MCF 10A (cell line): ENCODE measurements at regions not wholly inside any gene's neighbourhood (a gene's known extent, or its start where the extent isn't known, plus 50 kb on each side); places are given as distances from the start of the nearest gene placed in this dataset.

Source experiments
- BruUV-seq: library from RNA; stranded (reverse); fragments of 400-500 nt; replicated peaks from 2 replicates; lab custom pipeline; 2021; lab: Mats Ljungman, UMichigan
- CTCF ChIA-PET: fragments of 300-600 bp; sonication (Branson Sonifier 250); formaldehyde crosslinking; extraction: SDS; loops from one replicate; lab custom pipeline; 2021; ENCODE audit warnings: antibody characterized with exemption, inconsistent platforms; lab: Yijun Ruan, JAX
- POLR2A ChIA-PET: fragments of 300-600, 350-650 bp; sonication (Branson Sonifier 250); formaldehyde crosslinking; extraction: SDS; loops from one replicate; lab custom pipeline; 2020; ENCODE audit warnings: antibody characterized with exemption, inconsistent platforms; lab: Yijun Ruan, JAX
- DNase-seq: peaks from one replicate; pipeline ENCODE4 v3.0.0-alpha.2; 2018; ENCODE audit not compliant: unreplicated experiment
- H3K27ac Mint-ChIP-seq: one replicate; pipeline ENCODE4 v1.8.0; 2022; ENCODE audit warnings: mild to moderate bottlenecking, low read depth, mixed read lengths; ENCODE audit not compliant: unreplicated experiment
- H3K27me3 Mint-ChIP-seq: one replicate; pipeline ENCODE4 v1.8.0; 2022; ENCODE audit warnings: mixed read lengths; ENCODE audit not compliant: insufficient read depth, unreplicated experiment
- H3K36me3 Mint-ChIP-seq: one replicate; pipeline ENCODE4 v1.8.0; 2022; ENCODE audit warnings: mild to moderate bottlenecking, moderate library complexity, mixed read lengths; ENCODE audit not compliant: insufficient read depth, unreplicated experiment
- H3K4me1 Mint-ChIP-seq: one replicate; pipeline ENCODE4 v1.8.0; 2022; ENCODE audit warnings: mixed read lengths; ENCODE audit not compliant: insufficient read depth, unreplicated experiment
- H3K4me3 Mint-ChIP-seq: one replicate; pipeline ENCODE4 v1.8.0; 2022; ENCODE audit warnings: mild to moderate bottlenecking, moderate library complexity, mixed read lengths; ENCODE audit not compliant: unreplicated experiment
- H3K9me3 Mint-ChIP-seq: one replicate; pipeline ENCODE4 v1.8.0; 2022; ENCODE audit warnings: mixed read lengths; ENCODE audit not compliant: unreplicated experiment
- CTCF ChIP-seq: fragments of 200-600 bp; IDR thresholded peaks from one replicate; pipeline ENCODE4 v1.8.0; 2022; ENCODE audit warnings: antibody characterized with exemption, mild to moderate bottlenecking; ENCODE audit not compliant: unreplicated experiment
- intact Hi-C: fragments of 100-400 bp; cut with micrococcal nuclease; formaldehyde crosslinking; loops from 2 replicates; pipeline ENCODE4 v1.14.1; 2022

- no peak overlapping the region for H3K27ac Mint-ChIP-seq
- no peak for TF ChIP-seq CTCF
- intact Hi-C loops, result no loop called here
These were observed 65.1 kb downstream of the SPRY4 start for GRCh38 chr5:142259758-142260157.

GRCh38 chr5:142255831-142256230 is 69.0 kb downstream of the SPRY4 start:
- intact Hi-C loops, result no loop called here
- H3K9me3 Mint-ChIP-seq, result peaks cover 7% of the 10 kb centered on the region
- H3K27ac Mint-ChIP-seq, result no peak overlapping the region
- no peaks in the 10 kb centered on the region for H3K4me1 Mint-ChIP-seq
- CTCF ChIA-PET, result interaction anchor here (0.6 to 0.7 kb wide), 3 partner anchors 40 to 97 kb away, joined by 3 to 4 read pairs (median 3); no protein-coding TSS in a partner anchor
- no peak for TF ChIP-seq CTCF
- no peaks in the 10 kb centered on the region for H3K36me3 Mint-ChIP-seq
- no peak for DNase-seq
- H3K27me3 Mint-ChIP-seq, result peaks cover 10% of the 10 kb centered on the region
- POLR2A ChIA-PET, result interaction anchor here (0.6 kb wide), 1 partner anchor 247 kb away, joined by 3 read pairs; no protein-coding TSS in a partner anchor
- no peak overlapping the region for H3K4me3 Mint-ChIP-seq
- no TSS peak for BruUV-seq

More at GRCh38 chr5:142259758-142260157, 65.1 kb downstream of the SPRY4 start:
- BruUV-seq, result no TSS peak
- H3K4me3 Mint-ChIP-seq, result no peak overlapping the region
- DNase-seq, result no peak
- POLR2A ChIA-PET, result no interaction called here
- no peaks in the 10 kb centered on the region for H3K36me3 Mint-ChIP-seq
- H3K9me3 Mint-ChIP-seq, result peaks cover 7% of the 10 kb centered on the region
- H3K4me1 Mint-ChIP-seq, result no peaks in the 10 kb centered on the region
- H3K27me3 Mint-ChIP-seq, result peaks cover 10% of the 10 kb centered on the region
- CTCF ChIA-PET, result interaction anchor here (0.5 to 1.6 kb wide), 4 partner anchors 9 to 442 kb away, joined by 4 to 5 read pairs (median 4); no protein-coding TSS in a partner anchor

- no peak for DNase-seq
- Mint-ChIP-seq H3K4me3 (no peak overlapping the region), H3K27ac (no peak overlapping the region), H3K9me3 (peaks cover 7% of the 10 kb centered on the region), H3K27me3 (peaks cover 1% of the 10 kb centered on the region), H3K36me3 (no peaks in the 10 kb centered on the region), H3K4me1 (no peaks in the 10 kb centered on the region)
- POLR2A ChIA-PET, result no interaction called here
- no peak for TF ChIP-seq CTCF
- CTCF ChIA-PET, result interaction anchor here (0.5 to 0.6 kb wide), 2 partner anchors 31 to 40 kb away, joined by 3 read pairs; no protein-coding TSS in a partner anchor
- no TSS peak for BruUV-seq
- intact Hi-C loops, result no loop called here
These were observed 70.4 kb downstream of the SPRY4 start for GRCh38 chr5:142254431-142254830.

- H3K9me3 Mint-ChIP-seq, result peaks cover 7% of the 10 kb centered on the region
- no TSS peak for BruUV-seq
- no peak for TF ChIP-seq CTCF
- H3K27ac Mint-ChIP-seq, result no peak overlapping the region
- intact Hi-C loops, result no loop called here
- DNase-seq, result no peak
- no peaks in the 10 kb centered on the region for H3K36me3 Mint-ChIP-seq
- ChIA-PET CTCF (interaction anchor here (0.5 kb wide), 1 partner anchor 32 kb away, joined by 3 read pairs; no protein-coding TSS in a partner anchor), POLR2A (no interaction called here)
- H3K27me3 Mint-ChIP-seq, result no peaks in the 10 kb centered on the region
- H3K4me1 Mint-ChIP-seq, result no peaks in the 10 kb centered on the region
- no peak overlapping the region for H3K4me3 Mint-ChIP-seq
These were observed 70.9 kb downstream of the SPRY4 start for GRCh38 chr5:142253938-142254337.
